GM12878 (cell line): ENCODE measurements at regions not wholly inside any gene's neighbourhood (a gene's known extent, or its start where the extent isn't known, plus 50 kb on each side); places are given as distances from the start of the nearest gene placed in this dataset.

Experiments
- ATAC-seq: fragments of 200-7000 bp; cut with Tn5 transposase; 3 replicates; pipeline ENCODE4 v1.9.1; 2020; ENCODE audit warnings: mild to moderate bottlenecking, moderate library complexity
- BruUV-seq: library from RNA; stranded (reverse); fragments of 400-500 nt; replicated peaks from 2 replicates; lab custom pipeline; 2021; lab: Mats Ljungman, UMichigan
- CTCF ChIA-PET: fragments of 300-600 bp; sonication (Branson Sonifier 250); formaldehyde crosslinking; extraction: SDS; loops from one replicate; lab custom pipeline; 2021; ENCODE audit warnings: inconsistent platforms; lab: Yijun Ruan, JAX
- POLR2A ChIA-PET: fragments of 350-600 bp; formaldehyde crosslinking; extraction: SDS; loops from one replicate; lab custom pipeline; 2021; ENCODE audit warnings: inconsistent platforms; lab: Charles Lee
- RAD21 ChIA-PET: fragments of 300-600 bp; sonication (Branson Sonifier 250); formaldehyde crosslinking; loops from one replicate; lab custom pipeline; 2023; ENCODE audit warnings: antibody characterized with exemption; ENCODE audit not compliant: unreplicated experiment; lab: Charles Lee
- SMC1A ChIA-PET: fragments of 300-600 bp; sonication (Branson Sonifier 250); formaldehyde crosslinking; loops from one replicate; lab custom pipeline; 2023; ENCODE audit not compliant: unreplicated experiment, uncharacterized antibody; lab: Charles Lee
- DNase-seq: peaks from one replicate; pipeline ENCODE4 v3.0.0-alpha.2; 2011; ENCODE audit warnings: low read depth, low spot score
- FAIRE-seq: peaks from 3 replicates; lab custom pipeline; 2011; peaks lifted over from hg19 to GRCh38; lab: Jason Lieb, UNC
- H2AFZ ChIP-seq: 2 replicates; pipeline ENCODE4 v1.6.0; 2011; ENCODE audit warnings: low read depth, low read length, control low read depth; ENCODE audit not compliant: control insufficient read depth
- H3K27ac ChIP-seq: 2 replicates; pipeline ENCODE4 v1.5.1; 2011; ENCODE audit warnings: control low read depth; ENCODE audit not compliant: control insufficient read depth, insufficient read depth
- H3K27me3 ChIP-seq, 2 experiments: replicated peaks in 1 of 2; 2 replicates each; pipeline versions ENCODE4 v1.6.0 to v1.6.1; 2011; ENCODE audit warnings: low read length in 1 of 2; ENCODE audit not compliant: control insufficient read depth in 2 of 2, insufficient read depth in 2 of 2
- H3K36me3 ChIP-seq, 2 experiments: 2 replicates each; pipeline ENCODE4 v1.5.1; 2011; ENCODE audit warnings: low read length in 1 of 2; ENCODE audit not compliant: control insufficient read depth in 2 of 2, insufficient read depth in 2 of 2
- H3K4me1 ChIP-seq: 2 replicates; pipeline ENCODE4 v1.6.1; 2011; ENCODE audit warnings: mild to moderate bottlenecking, low read length, moderate library complexity, mixed read lengths; ENCODE audit not compliant: control insufficient read depth, insufficient read depth
- H3K4me2 ChIP-seq: 2 replicates; pipeline ENCODE4 v1.6.0; 2011; ENCODE audit warnings: control low read depth; ENCODE audit not compliant: control insufficient read depth, insufficient read depth
- H3K4me3 ChIP-seq: fragments of 200-600 bp; sonication (generic); 2 replicates; pipeline ENCODE4 v1.5.1; 2016
- H3K79me2 ChIP-seq: 2 replicates; pipeline ENCODE4 v1.6.0; 2011; ENCODE audit warnings: low read length; ENCODE audit not compliant: control insufficient read depth, insufficient read depth
- H3K9ac ChIP-seq: 2 replicates; pipeline ENCODE4 v1.8.0; 2011; ENCODE audit warnings: low read length, control low read depth, mixed read lengths; ENCODE audit not compliant: control insufficient read depth, insufficient read depth
- H3K9me3 ChIP-seq: replicated peaks from 3 replicates; pipeline ENCODE4 v1.5.1; 2011; ENCODE audit warnings: mild to moderate bottlenecking, low read length; ENCODE audit not compliant: control insufficient read depth, insufficient read depth
- H4K20me1 ChIP-seq: 2 replicates; pipeline ENCODE4 v1.6.0; 2011; ENCODE audit not compliant: control insufficient read depth, insufficient read depth
- GABPA ChIP-seq: IDR thresholded peaks from 2 replicates; pipeline ENCODE4 v1.6.1; 2014; ENCODE audit warnings: antibody characterized with exemption, low read depth, mild to moderate bottlenecking, inconsistent platforms
- IKZF1 ChIP-seq: fragments of 450-650 bp; conservative IDR thresholded peaks from 2 replicates; pipeline ENCODE4 v1.6.1; 2017; ENCODE audit warnings: antibody characterized with exemption, mild to moderate bottlenecking
- JUNB ChIP-seq: IDR thresholded peaks from 2 replicates; pipeline ENCODE4 v1.6.1; 2016; ENCODE audit warnings: antibody characterized with exemption, mild to moderate bottlenecking
- LARP7 ChIP-seq: fragments of 450-650 bp; IDR thresholded peaks from 2 replicates; pipeline ENCODE4 v1.6.1; 2017; ENCODE audit warnings: mild to moderate bottlenecking
- MEF2B ChIP-seq: fragments of 450-650 bp; IDR thresholded peaks from 2 replicates; pipeline ENCODE4 v1.6.1; 2018; ENCODE audit warnings: mild to moderate bottlenecking, moderate library complexity; ENCODE audit not compliant: partially characterized antibody, poor library complexity, severe bottlenecking
- NRF1 ChIP-seq: conservative IDR thresholded peaks from 2 replicates; pipeline ENCODE4 v1.6.1; 2011; ENCODE audit warnings: mild to moderate bottlenecking, low read depth, low read length, improper control_type of control experiment
- RELA ChIP-seq: fragments of 450-650 bp; IDR thresholded peaks from 2 replicates; pipeline ENCODE4 v1.8.0; 2014; ENCODE audit warnings: borderline replicate concordance; ENCODE audit not compliant: partially characterized antibody
- SPI1 ChIP-seq: IDR thresholded peaks from 2 replicates; pipeline ENCODE4 v1.6.1; 2011; ENCODE audit warnings: low read depth, mild to moderate bottlenecking, low read length, moderate library complexity, borderline replicate concordance; ENCODE audit not compliant: insufficient read depth
- SREBF1 ChIP-seq: IDR thresholded peaks from 2 replicates; pipeline ENCODE4 v1.6.1; 2012; ENCODE audit warnings: mild to moderate bottlenecking, low read length
- TARDBP ChIP-seq: IDR thresholded peaks from 2 replicates; pipeline ENCODE4 v1.6.1; 2016; ENCODE audit warnings: borderline replicate concordance
- WGBS: methylation state at CpG from one replicate; pipeline ENCODE4 v1.1.6; 2016; ENCODE audit warnings: low lambda C conversion rate; ENCODE audit not compliant: insufficient replicate concordance, insufficient coverage; ENCODE audit errors: missing lambda C conversion rate; 5-methylcytosine and 5-hydroxymethylcytosine counted together
- in situ Hi-C: fragments of 300-500 bp; cut with MboI; formaldehyde crosslinking; loops from 9 replicates; pipeline ENCODE4 v1.14.3; 2018; ENCODE audit warnings: mixed read lengths
- intact Hi-C: fragments of 100-400 bp; cut with micrococcal nuclease; formaldehyde crosslinking; loops from one replicate; pipeline ENCODE4 v1.14.2; 2022; ENCODE audit not compliant: unreplicated experiment
- TF ChIP-seq, protein P1 (sequence below): fragments of 450-650 bp; formaldehyde crosslinking; IDR thresholded peaks from 2 replicates; pipeline ENCODE4 v1.4.0; 2022; ENCODE audit warnings: mild to moderate bottlenecking, moderate library complexity
- TF ChIP-seq, protein P2 (sequence below): fragments of 450-650 bp; IDR thresholded peaks from 2 replicates; pipeline ENCODE4 v1.6.1; 2016; ENCODE audit warnings: mild to moderate bottlenecking, moderate library complexity, borderline replicate concordance
- TF ChIP-seq, protein P3 (sequence below): IDR thresholded peaks from 2 replicates; pipeline ENCODE4 v1.6.1; 2011; ENCODE audit warnings: low read depth, mild to moderate bottlenecking, low read length, moderate library complexity, borderline replicate concordance; ENCODE audit errors: extremely low read depth

DNA sequence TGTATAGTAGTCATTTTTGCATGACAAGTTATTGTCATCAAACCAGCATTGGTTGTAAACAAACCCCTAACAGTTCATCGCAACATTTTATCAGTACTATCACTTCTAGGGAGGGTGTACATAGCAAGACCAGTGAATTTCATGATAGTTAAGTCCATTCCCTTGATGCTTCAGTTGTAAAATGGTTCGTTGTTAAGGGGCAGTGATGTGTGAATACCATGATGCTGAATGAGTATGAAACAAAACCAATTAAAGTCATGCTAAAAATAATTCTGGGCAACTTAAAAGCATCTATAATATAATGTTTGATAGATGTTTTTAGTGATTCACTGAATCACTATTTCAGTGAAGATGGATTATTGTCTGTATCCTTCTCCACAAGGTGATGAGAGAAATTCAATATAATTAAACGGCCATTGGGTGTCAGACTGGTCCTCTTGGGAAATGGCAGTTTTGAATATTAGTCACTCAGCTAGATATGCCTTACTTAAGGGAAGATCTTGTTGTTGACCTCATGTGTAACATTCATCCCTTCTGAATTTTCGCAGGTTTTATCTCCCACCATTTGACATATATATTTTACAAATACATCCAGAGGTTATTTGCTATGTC is 742.2 kb upstream of the TMPRSS15 start:
- H3K36me3 ChIP-seq, result no peaks in the 10 kb centered on the region
- H3K4me2 ChIP-seq, result no peak overlapping the region
- no peaks in the 10 kb centered on the region for H3K79me2 ChIP-seq
- ATAC-seq (no peak), FAIRE-seq (no peak), DNase-seq (no peak)
- H3K4me1 ChIP-seq, result no peaks in the 10 kb centered on the region
- H3K9me3 ChIP-seq, result no peaks in the 10 kb centered on the region
- CTCF ChIA-PET, result no interaction called here
- no peak overlapping the region for H3K4me3 ChIP-seq
- WGBS, result 0% methylated on average over 4 of the region's 4 CpGs
- SMC1A ChIA-PET, result no interaction called here
- H3K27ac ChIP-seq, result no peak overlapping the region
- no peaks in the 10 kb centered on the region for H4K20me1 ChIP-seq
- RAD21 ChIA-PET, result no interaction called here
- POLR2A ChIA-PET, result no interaction called here
- intact Hi-C loops, result no loop called here
- BruUV-seq, result no TSS peak
- no peak overlapping the region for H3K9ac ChIP-seq
- H3K27me3 ChIP-seq, result no peaks in the 10 kb centered on the region
- H2AFZ ChIP-seq, result no peak overlapping the region
- TF ChIP-seq SREBF1, result no peak
- no peak for TF ChIP-seq IKZF1
- TF ChIP-seq LARP7, result no peak
- TF ChIP-seq SPI1, result no peak
- TF ChIP-seq, protein P1, sequence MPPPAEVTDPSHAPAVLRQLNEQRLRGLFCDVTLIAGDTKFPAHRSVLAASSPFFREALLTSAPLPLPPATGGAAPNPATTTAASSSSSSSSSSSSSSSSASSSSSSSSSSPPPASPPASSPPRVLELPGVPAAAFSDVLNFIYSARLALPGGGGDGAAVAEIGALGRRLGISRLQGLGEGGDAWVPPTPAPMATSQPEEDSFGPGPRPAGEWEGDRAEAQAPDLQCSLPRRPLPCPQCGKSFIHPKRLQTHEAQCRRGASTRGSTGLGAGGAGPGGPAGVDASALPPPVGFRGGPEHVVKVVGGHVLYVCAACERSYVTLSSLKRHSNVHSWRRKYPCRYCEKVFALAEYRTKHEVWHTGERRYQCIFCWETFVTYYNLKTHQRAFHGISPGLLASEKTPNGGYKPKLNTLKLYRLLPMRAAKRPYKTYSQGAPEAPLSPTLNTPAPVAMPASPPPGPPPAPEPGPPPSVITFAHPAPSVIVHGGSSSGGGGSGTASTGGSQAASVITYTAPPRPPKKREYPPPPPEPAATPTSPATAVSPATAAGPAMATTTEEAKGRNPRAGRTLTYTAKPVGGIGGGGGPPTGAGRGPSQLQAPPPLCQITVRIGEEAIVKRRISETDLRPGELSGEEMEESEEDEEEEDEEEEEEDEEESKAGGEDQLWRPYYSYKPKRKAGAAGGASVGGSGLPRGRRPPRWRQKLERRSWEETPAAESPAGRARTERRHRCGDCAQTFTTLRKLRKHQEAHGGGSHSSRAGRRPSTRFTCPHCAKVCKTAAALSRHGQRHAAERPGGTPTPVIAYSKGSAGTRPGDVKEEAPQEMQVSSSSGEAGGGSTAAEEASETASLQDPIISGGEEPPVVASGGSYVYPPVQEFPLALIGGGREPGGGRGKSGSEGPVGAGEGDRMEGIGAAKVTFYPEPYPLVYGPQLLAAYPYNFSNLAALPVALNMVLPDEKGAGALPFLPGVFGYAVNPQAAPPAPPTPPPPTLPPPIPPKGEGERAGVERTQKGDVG (CRISPR knock-in tag), result no peak
- no peak for TF ChIP-seq MEF2B
- TF ChIP-seq GABPA, result no peak
- no peak for TF ChIP-seq NRF1
- no peak for TF ChIP-seq RELA
- TF ChIP-seq, protein P2, sequence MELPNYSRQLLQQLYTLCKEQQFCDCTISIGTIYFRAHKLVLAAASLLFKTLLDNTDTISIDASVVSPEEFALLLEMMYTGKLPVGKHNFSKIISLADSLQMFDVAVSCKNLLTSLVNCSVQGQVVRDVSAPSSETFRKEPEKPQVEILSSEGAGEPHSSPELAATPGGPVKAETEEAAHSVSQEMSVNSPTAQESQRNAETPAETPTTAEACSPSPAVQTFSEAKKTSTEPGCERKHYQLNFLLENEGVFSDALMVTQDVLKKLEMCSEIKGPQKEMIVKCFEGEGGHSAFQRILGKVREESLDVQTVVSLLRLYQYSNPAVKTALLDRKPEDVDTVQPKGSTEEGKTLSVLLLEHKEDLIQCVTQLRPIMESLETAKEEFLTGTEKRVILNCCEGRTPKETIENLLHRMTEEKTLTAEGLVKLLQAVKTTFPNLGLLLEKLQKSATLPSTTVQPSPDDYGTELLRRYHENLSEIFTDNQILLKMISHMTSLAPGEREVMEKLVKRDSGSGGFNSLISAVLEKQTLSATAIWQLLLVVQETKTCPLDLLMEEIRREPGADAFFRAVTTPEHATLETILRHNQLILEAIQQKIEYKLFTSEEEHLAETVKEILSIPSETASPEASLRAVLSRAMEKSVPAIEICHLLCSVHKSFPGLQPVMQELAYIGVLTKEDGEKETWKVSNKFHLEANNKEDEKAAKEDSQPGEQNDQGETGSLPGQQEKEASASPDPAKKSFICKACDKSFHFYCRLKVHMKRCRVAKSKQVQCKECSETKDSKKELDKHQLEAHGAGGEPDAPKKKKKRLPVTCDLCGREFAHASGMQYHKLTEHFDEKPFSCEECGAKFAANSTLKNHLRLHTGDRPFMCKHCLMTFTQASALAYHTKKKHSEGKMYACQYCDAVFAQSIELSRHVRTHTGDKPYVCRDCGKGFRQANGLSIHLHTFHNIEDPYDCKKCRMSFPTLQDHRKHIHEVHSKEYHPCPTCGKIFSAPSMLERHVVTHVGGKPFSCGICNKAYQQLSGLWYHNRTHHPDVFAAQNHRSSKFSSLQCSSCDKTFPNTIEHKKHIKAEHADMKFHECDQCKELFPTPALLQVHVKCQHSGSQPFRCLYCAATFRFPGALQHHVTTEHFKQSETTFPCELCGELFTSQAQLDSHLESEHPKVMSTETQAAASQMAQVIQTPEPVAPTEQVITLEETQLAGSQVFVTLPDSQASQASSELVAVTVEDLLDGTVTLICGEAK, result no peak
- TF ChIP-seq TARDBP, result no peak
- TF ChIP-seq JUNB, result no peak
- TF ChIP-seq, protein P3, sequence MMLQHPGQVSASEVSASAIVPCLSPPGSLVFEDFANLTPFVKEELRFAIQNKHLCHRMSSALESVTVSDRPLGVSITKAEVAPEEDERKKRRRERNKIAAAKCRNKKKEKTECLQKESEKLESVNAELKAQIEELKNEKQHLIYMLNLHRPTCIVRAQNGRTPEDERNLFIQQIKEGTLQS, result no peak
- TF ChIP-seq, all 136 proteins: peak for 0
- in situ Hi-C loops, result no loop called here
